ENCODE measurements at regions not wholly inside any gene's neighbourhood (a gene's known extent, or its start where the extent isn't known, plus 50 kb on each side); places are given as distances from the start of the nearest gene placed in this dataset.

DNA sequence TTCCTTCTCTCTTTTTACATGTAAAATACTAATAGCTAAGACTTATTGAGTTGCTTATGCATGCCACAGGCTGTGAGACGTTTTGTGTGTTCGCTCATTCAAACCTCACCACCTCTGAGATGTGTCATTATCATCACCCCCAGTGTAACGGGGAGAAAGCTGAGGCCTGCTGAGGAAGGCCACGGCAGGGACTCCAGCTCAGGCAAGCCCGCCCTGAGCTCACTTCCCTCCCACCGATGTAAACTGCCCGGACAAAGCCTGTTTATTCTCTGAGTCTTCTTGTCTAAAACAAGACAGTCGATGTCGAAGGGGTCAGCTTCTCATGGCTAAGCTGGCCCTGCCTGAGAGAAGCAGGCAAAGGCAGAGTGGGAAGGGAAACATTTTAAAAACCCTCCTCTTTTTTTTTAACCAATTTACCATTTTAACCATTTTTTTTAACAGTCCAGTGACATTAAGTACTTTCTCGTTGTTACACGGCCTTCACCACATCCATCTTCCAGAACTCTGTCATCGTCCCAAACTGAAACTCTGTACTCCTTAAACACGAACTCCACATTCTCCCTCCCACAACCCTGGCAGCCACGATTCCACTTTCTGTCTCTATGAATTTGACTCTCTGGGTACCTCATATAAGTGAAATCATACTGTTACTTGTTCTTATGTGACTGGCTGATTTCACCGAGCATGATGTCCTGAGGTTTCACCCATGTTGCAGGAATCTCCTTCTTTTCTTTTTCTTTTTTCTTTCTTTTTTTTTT, 204.8 kb upstream of the GALNT2 start:
- Histone ChIP-seq H3K79me1 (ENCODE audit: low read depth, low read length) (no peaks in the 10 kb centered on the region), H3K36me3 (ENCODE audit: control insufficient read depth in 2 of 4, insufficient read depth in 4 of 4, low read length in 3 of 4) (no peaks in the 10 kb centered on the region), H3K4ac (replicated peaks; ENCODE audit: insufficient read length, low read depth, low read length) (no peak overlapping the region), H3K4me1 (replicated peaks in 1 of 4; ENCODE audit: control insufficient read depth in 3 of 4, insufficient read depth in 4 of 4, low read length in 3 of 4) (peaks cover 2 to 9% (median 5%) of the 10 kb centered on the region in 4 experiments; a peak in 6 of 7 replicates), H3K18ac (ENCODE audit: extremely low read depth, low read length) (no peak overlapping the region), H2BK120ac (replicated peaks; ENCODE audit: low read depth, low read length) (no peak overlapping the region), H2BK12ac (ENCODE audit: low read depth, low read length) (no peak overlapping the region), H3K4me2 (ENCODE audit: insufficient read depth in 1 of 2, low read depth in 2 of 2, low read length in 2 of 2) (peak overlapping the region; percentile 29 to 36; a peak in 2 of 4 replicates), H3K23ac (ENCODE audit: insufficient read length) (no peak overlapping the region), H4K91ac (replicated peaks; ENCODE audit: insufficient read length, low read length) (no peak overlapping the region), H2BK5ac (ENCODE audit: low read depth, low read length) (0 out of 2 replicates have a peak overlapping the region, but pooled peaks have one; percentile 4), H3K9ac (replicated peaks in 1 of 4; ENCODE audit: extremely low read depth in 1 of 4, low read depth in 3 of 4, low read length in 3 of 4) (no peak overlapping the region), H3K27me3 (replicated peaks in 1 of 4; ENCODE audit: control insufficient read depth in 3 of 4, extremely low read depth in 1 of 4, insufficient read depth in 3 of 4, low read length in 3 of 4) (no peaks in the 10 kb centered on the region; a peak in 1 of 7 replicates), H4K20me1 (replicated peaks in 1 of 2; ENCODE audit: control insufficient read depth in 1 of 2, insufficient read depth in 2 of 2, low read length in 2 of 2) (no peaks in the 10 kb centered on the region), H3K14ac (ENCODE audit: insufficient read length) (no peak overlapping the region), H2AFZ (ENCODE audit: low read length) (peak overlapping the region; percentile 16; the same call in 1 of the 2 replicates), H4K5ac (ENCODE audit: insufficient read length, low read depth, low read length) (no peak overlapping the region), H4K8ac (ENCODE audit: extremely low read depth, insufficient read depth, low read length) (no peak overlapping the region), H3K23me2 (ENCODE audit: low read depth, low read length) (no peaks in the 10 kb centered on the region), H2AK5ac (ENCODE audit: low read depth, low read length) (no peak overlapping the region), H2BK15ac (ENCODE audit: low read length) (no peak overlapping the region), H3K27ac (ENCODE audit: low read depth, low read length) (no peak overlapping the region), H2BK20ac (ENCODE audit: low read length) (no peak overlapping the region), H3K79me2 (ENCODE audit: control insufficient read depth in 1 of 2, insufficient read depth in 2 of 2, low read length in 2 of 2) (no peaks in the 10 kb centered on the region), H3K9me3 (ENCODE audit: insufficient read depth in 2 of 2, low read depth in 1 of 2, low read length in 1 of 2) (no peaks in the 10 kb centered on the region), H3K4me3 (ENCODE audit: extremely low read depth in 1 of 4, insufficient read depth in 2 of 4, low read depth in 3 of 4, low read length in 4 of 4) (no peak overlapping the region), H3K56ac (replicated peaks; ENCODE audit: insufficient read length, low read depth, low read length) (no peak overlapping the region)
- TF ChIP-seq KDM1A (IDR thresholded peaks at IDR 0.05; ENCODE audit: borderline replicate concordance, low read length) (no peak), SP2 (IDR thresholded peaks at IDR 0.05; ENCODE audit: low read length) (no peak), RFX5 (IDR thresholded peaks at IDR 0.05; ENCODE audit: borderline replicate concordance, low read depth, low read length) (no peak), EGR1 (IDR thresholded peaks at IDR 0.05; ENCODE audit: borderline replicate concordance, low read depth, low read length) (no peak), POLR2AphosphoS5 (IDR thresholded peaks at IDR 0.05; ENCODE audit: low read depth, low read length) (peak; percentile 32; the same call in 1 of the 2 replicates), BCL11A (IDR thresholded peaks at IDR 0.05; ENCODE audit: low read depth in 2 of 2, low read length in 2 of 2) (no peak), TAF7 (optimal IDR thresholded peaks at IDR 0.05; ENCODE audit: borderline replicate concordance, low read depth, low read length) (peak; percentile 67), SIN3A (conservative IDR thresholded peaks at IDR 0.05 in 1 of 2, IDR thresholded peaks at IDR 0.05 in 1 of 2; ENCODE audit: low read depth in 1 of 2, low read length in 2 of 2) (no peak)
- 57 to 100% methylated on average over 1 to 15 of the region's 15 CpGs for WGBS, 2 experiments (ENCODE audit: extremely low coverage in 1 of 2, insufficient coverage in 1 of 2, insufficient read length in 1 of 2, insufficient replicate concordance in 2 of 2, low coverage in 1 of 2, low lambda C conversion rate in 2 of 2, missing lambda C conversion rate in 1 of 2)
- ChIA-PET CTCF (ENCODE audit: partially characterized antibody) (interaction anchor here (0.9 to 2.5 kb wide), 5 partner anchors 10 to 362 kb away, joined by 3 to 11 read pairs (median 4); no protein-coding TSS in a partner anchor), POLR2A (ENCODE audit: partially characterized antibody) (no interaction called here)
- DNase-seq (ENCODE audit: low read depth in 1 of 2, low spot score in 2 of 2) (peak in 1 of 2 experiments; percentile 15), FAIRE-seq (no peak)
